Parathyroid adenoma (tissue), 2 donors: ENCODE measurements at regions not wholly inside any gene's neighbourhood (a gene's known extent, or its start where the extent isn't known, plus 50 kb on each side); places are given as distances from the start of the nearest gene placed in this dataset.

Experiments used
- H2AFZ ChIP-seq: fragments of 300-600 bp; sonication (generic); one replicate; pipeline ENCODE4 v1.7.0; 2017; ENCODE audit warnings: antibody characterized with exemption, mild to moderate bottlenecking
- H3K27ac ChIP-seq: fragments of 300-600 bp; sonication (generic); one replicate; pipeline ENCODE4 v1.7.0; 2017
- H3K27me3 ChIP-seq: fragments of 300-600 bp; sonication (generic); one replicate; pipeline ENCODE4 v1.7.0; 2017; ENCODE audit warnings: low read length; ENCODE audit not compliant: control insufficient read depth, insufficient read depth
- H3K36me3 ChIP-seq: fragments of 300-600 bp; sonication (generic); one replicate; pipeline ENCODE4 v1.7.0; 2017; ENCODE audit warnings: low read length; ENCODE audit not compliant: control insufficient read depth, insufficient read depth
- H3K4me1 ChIP-seq: fragments of 300-600 bp; sonication (generic); one replicate; pipeline ENCODE4 v1.7.0; 2017; ENCODE audit warnings: control low read depth
- H3K4me2 ChIP-seq: fragments of 300-600 bp; sonication (generic); one replicate; pipeline ENCODE4 v1.7.0; 2017; ENCODE audit warnings: low read length
- H3K4me3 ChIP-seq: fragments of 300-600 bp; sonication (generic); one replicate; pipeline ENCODE4 v1.7.0; 2017; ENCODE audit warnings: low read depth, low read length
- H3K79me2 ChIP-seq: fragments of 300-600 bp; sonication (generic); one replicate; pipeline ENCODE4 v1.7.0; 2017; ENCODE audit warnings: control low read depth
- H3K9ac ChIP-seq: fragments of 300-600 bp; sonication (generic); one replicate; pipeline ENCODE4 v1.7.0; 2017; ENCODE audit warnings: mild to moderate bottlenecking
- H3K9me3 ChIP-seq: fragments of 300-600 bp; sonication (generic); one replicate; pipeline ENCODE4 v1.7.0; 2017; ENCODE audit warnings: low read length; ENCODE audit not compliant: control insufficient read depth
- CTCF ChIP-seq: fragments of 300-600 bp; sonication (generic); IDR thresholded peaks from one replicate; pipeline ENCODE4 v1.7.0; 2017; ENCODE audit warnings: antibody characterized with exemption, mild to moderate bottlenecking
- donor health status: primary hyperparathyroidism.

- no peaks in the 10 kb centered on the region for H3K79me2 ChIP-seq
- H3K36me3 ChIP-seq = no peaks in the 10 kb centered on the region
- no peak overlapping the region for H2AFZ ChIP-seq
- TF ChIP-seq CTCF = no peak
- no peaks in the 10 kb centered on the region for H3K27me3 ChIP-seq
- H3K9me3 ChIP-seq = no peaks in the 10 kb centered on the region
- H3K4me2 ChIP-seq = no peak overlapping the region
- H3K4me1 ChIP-seq = no peaks in the 10 kb centered on the region
- H3K4me3 ChIP-seq = no peak overlapping the region
- no peak overlapping the region for H3K9ac ChIP-seq
- H3K27ac ChIP-seq = no peak overlapping the region
Measured at GRCh38 chr5:167319243-167319642, 972.2 kb upstream of the WWC1 start.

GRCh38 chr5:167320019-167320418 is 971.4 kb upstream of the WWC1 start:
- no peaks in the 10 kb centered on the region for H3K9me3 ChIP-seq
- no peak overlapping the region for H3K4me3 ChIP-seq
- H3K9ac ChIP-seq = no peak overlapping the region
- H3K4me2 ChIP-seq = no peak overlapping the region
- H2AFZ ChIP-seq = no peak overlapping the region
- no peak for TF ChIP-seq CTCF
- no peak overlapping the region for H3K27ac ChIP-seq
- H3K27me3 ChIP-seq = no peaks in the 10 kb centered on the region
- H3K36me3 ChIP-seq = no peaks in the 10 kb centered on the region
- no peaks in the 10 kb centered on the region for H3K4me1 ChIP-seq
- no peaks in the 10 kb centered on the region for H3K79me2 ChIP-seq

DNA sequence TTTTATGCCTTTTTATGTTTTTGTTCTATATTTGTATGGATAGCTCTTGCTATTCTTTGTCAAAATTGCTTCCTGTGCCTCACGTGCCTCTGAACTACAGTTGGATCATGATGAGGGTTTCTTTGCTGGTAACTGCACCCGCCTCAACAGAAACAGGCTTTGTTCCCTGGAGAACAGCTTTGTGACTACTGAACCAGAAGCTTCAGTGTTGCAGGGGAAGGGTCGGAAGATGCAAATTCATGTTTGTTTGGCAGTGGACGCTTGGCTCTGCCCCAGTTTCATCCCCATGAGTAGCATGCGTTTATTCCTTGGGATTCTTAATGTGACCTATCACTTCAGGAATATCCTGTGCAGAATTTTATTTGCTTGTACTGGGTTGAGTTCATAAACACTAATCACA is 959.1 kb upstream of the WWC1 start:
- TF ChIP-seq CTCF = no peak

GRCh38 chr5:167336161-167336560 is 955.3 kb upstream of the WWC1 start:
- Histone ChIP-seq H2AFZ (no peak overlapping the region), H3K9me3 (no peaks in the 10 kb centered on the region), H3K4me1 (no peaks in the 10 kb centered on the region), H3K27me3 (no peaks in the 10 kb centered on the region), H3K36me3 (no peaks in the 10 kb centered on the region), H3K4me3 (no peak overlapping the region), H3K4me2 (no peak overlapping the region), H3K9ac (no peak overlapping the region), H3K27ac (no peak overlapping the region), H3K79me2 (no peaks in the 10 kb centered on the region)
- no peak for TF ChIP-seq CTCF

More for the DNA sequence above, 959.1 kb upstream of the WWC1 start:
- Histone ChIP-seq H3K4me1 (no peaks in the 10 kb centered on the region), H3K36me3 (no peaks in the 10 kb centered on the region), H3K27me3 (no peaks in the 10 kb centered on the region), H3K4me3 (no peak overlapping the region), H3K27ac (no peak overlapping the region), H3K9ac (no peak overlapping the region), H3K79me2 (no peaks in the 10 kb centered on the region), H3K4me2 (no peak overlapping the region), H2AFZ (no peak overlapping the region), H3K9me3 (no peaks in the 10 kb centered on the region)

DNA sequence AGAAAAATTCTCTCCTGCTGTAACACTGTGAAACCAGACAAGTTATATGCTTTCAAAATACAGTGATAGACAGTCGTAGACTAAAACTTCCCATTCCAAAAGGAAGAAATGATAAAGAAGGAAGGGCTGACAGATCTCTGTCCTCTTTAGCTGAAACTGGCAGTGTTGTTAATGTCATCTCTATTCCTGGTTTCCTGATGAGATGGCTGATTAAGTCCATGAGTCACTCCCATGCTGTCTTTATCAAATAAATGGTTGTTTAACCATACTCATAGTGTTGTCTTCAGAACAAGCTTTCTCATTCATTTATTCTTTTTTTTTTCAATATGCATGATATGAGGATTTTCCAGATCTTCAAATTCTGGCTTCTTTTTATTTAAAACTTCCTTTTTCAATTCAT is 952.2 kb upstream of the WWC1 start:
- no peak overlapping the region for H3K4me3 ChIP-seq
- no peaks in the 10 kb centered on the region for H3K27me3 ChIP-seq
- H3K79me2 ChIP-seq = no peaks in the 10 kb centered on the region
- no peak for TF ChIP-seq CTCF
- no peaks in the 10 kb centered on the region for H3K4me1 ChIP-seq
- H3K36me3 ChIP-seq = no peaks in the 10 kb centered on the region
- no peaks in the 10 kb centered on the region for H3K9me3 ChIP-seq
- no peak overlapping the region for H3K9ac ChIP-seq
- no peak overlapping the region for H3K4me2 ChIP-seq
- no peak overlapping the region for H2AFZ ChIP-seq
- no peak overlapping the region for H3K27ac ChIP-seq
